Dendritic cell treated with granulocyte-macrophage colony-stimulating factor and Interleukin-4, amounts not matched to agents 40 ng/mL and 50 ng/mL, for 4 days (primary cell): ENCODE measurements at regions not wholly inside any gene's neighbourhood (a gene's known extent, or its start where the extent isn't known, plus 50 kb on each side); places are given as distances from the start of the nearest gene placed in this dataset.

Source experiments
- H3K27ac Mint-ChIP-seq: one replicate; pipeline ENCODE4 v1.8.0; 2022; ENCODE audit warnings: mild to moderate bottlenecking, mixed read lengths
- H3K27me3 Mint-ChIP-seq: one replicate; pipeline ENCODE4 v1.8.0; 2022; ENCODE audit warnings: mild to moderate bottlenecking, mixed read lengths
- H3K36me3 Mint-ChIP-seq: one replicate; pipeline ENCODE4 v1.8.0; 2022; ENCODE audit warnings: low read depth, mixed read lengths
- H3K4me1 Mint-ChIP-seq: one replicate; pipeline ENCODE4 v1.8.0; 2022; ENCODE audit warnings: low read depth, mixed read lengths
- H3K4me3 Mint-ChIP-seq: one replicate; pipeline ENCODE4 v1.8.0; 2022; ENCODE audit warnings: mild to moderate bottlenecking, moderate library complexity, mixed read lengths
- H3K9me3 Mint-ChIP-seq: one replicate; pipeline ENCODE4 v1.8.0; 2022; ENCODE audit warnings: mixed read lengths
- intact Hi-C: fragments of 100-400 bp; cut with micrococcal nuclease; formaldehyde crosslinking; loops from one replicate; pipeline ENCODE4 v1.15.0; 2022

- Mint-ChIP-seq H3K27me3 (no peaks in the 10 kb centered on the region), H3K27ac (no peak overlapping the region)
- intact Hi-C loops, result no loop called here
Measured at GRCh38 chr13:63175536-63175935, 1759.9 kb upstream of the PCDH20 start.

DNA sequence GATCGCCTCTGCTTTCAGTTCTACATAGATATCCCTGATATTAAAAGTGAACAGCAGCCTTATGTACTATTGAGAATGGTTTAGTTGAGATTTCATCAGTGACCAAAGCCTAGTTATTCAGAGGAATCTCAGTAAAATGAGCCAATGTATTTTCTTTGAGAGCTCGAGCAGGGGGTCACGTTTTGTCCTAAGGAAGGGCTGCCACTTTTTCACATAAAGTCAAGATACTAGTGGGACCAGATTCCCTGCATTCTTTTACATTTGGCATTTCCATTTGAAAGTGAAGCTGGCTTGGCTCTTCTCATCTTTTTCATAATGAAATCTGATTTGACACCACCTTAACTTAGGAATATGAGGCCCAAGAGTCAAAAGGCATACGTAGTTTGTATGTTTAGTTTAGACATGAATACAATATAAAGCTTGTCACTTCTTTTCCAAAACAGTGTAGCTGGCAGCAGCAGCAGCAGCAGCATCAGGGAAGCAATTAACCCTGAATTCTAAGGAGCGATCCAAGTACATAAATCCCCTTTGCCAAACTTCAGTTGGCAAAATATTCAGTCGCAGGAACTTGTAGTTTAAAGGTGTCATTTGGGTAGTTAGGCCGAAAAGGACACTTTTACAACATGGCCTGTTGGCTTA, 1752.2 kb upstream of the PCDH20 start:
- Mint-ChIP-seq H3K36me3 (no peaks in the 10 kb centered on the region), H3K4me3 (no peak overlapping the region), H3K27ac (no peak overlapping the region), H3K9me3 (peaks cover under 1% of the 10 kb centered on the region), H3K4me1 (no peaks in the 10 kb centered on the region), H3K27me3 (no peaks in the 10 kb centered on the region)
- intact Hi-C loops, result no loop called here

More at GRCh38 chr13:63175536-63175935, 1759.9 kb upstream of the PCDH20 start:
- H3K4me3 Mint-ChIP-seq, result no peak overlapping the region
- H3K36me3 Mint-ChIP-seq, result no peaks in the 10 kb centered on the region
- H3K9me3 Mint-ChIP-seq, result peaks cover 9% of the 10 kb centered on the region
- H3K4me1 Mint-ChIP-seq, result no peaks in the 10 kb centered on the region

DNA sequence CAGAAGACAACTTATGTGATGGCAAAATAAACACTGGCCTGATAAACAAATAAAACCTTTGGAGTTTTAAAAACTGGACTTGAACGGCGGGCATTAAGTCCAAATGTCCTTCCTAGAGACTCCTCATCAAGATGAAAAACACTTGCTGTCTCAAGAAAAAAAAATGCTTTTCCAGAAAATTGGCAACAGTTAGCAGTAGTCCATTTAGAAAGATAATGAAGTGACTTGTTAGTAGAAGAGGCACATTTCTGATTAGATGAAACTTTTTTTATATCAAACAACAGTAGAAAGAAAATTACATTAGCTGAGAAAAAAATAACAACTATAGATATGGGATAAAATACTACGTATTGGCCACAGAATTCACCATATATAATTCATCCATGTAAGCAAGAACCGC, 1750.7 kb upstream of the PCDH20 start:
- no peak overlapping the region for H3K27ac Mint-ChIP-seq

DNA sequence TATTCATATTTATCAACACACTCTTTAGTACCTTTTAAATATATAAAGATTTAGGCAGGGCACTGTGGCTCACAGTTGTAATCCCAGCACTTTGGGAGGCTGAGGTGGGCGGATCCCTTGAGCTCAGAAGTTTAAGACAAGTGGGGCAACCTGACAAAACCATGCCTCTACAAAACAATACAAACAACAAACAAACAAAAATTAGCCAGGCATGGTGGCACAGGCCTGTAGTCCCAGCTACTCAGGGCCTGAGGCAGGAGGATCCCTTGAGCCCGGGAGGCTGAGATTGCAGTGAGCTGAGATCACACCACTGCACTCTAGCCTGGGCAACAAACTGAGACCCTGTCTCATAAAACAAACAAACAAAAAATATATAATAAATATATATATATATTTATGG, 1748.3 kb upstream of the PCDH20 start:
- no peak overlapping the region for H3K4me3 Mint-ChIP-seq
- H3K36me3 Mint-ChIP-seq, result no peaks in the 10 kb centered on the region
- intact Hi-C loops, result no loop called here
- H3K4me1 Mint-ChIP-seq, result no peaks in the 10 kb centered on the region
- H3K9me3 Mint-ChIP-seq, result peaks cover 18% of the 10 kb centered on the region
- no peaks in the 10 kb centered on the region for H3K27me3 Mint-ChIP-seq
- no peak overlapping the region for H3K27ac Mint-ChIP-seq

More for the DNA sequence above, 1750.7 kb upstream of the PCDH20 start:
- H3K27me3 Mint-ChIP-seq, result no peaks in the 10 kb centered on the region
- peaks cover 16% of the 10 kb centered on the region for H3K9me3 Mint-ChIP-seq
- intact Hi-C loops, result no loop called here
- no peaks in the 10 kb centered on the region for H3K36me3 Mint-ChIP-seq
- H3K4me1 Mint-ChIP-seq, result no peaks in the 10 kb centered on the region
- no peak overlapping the region for H3K4me3 Mint-ChIP-seq

DNA sequence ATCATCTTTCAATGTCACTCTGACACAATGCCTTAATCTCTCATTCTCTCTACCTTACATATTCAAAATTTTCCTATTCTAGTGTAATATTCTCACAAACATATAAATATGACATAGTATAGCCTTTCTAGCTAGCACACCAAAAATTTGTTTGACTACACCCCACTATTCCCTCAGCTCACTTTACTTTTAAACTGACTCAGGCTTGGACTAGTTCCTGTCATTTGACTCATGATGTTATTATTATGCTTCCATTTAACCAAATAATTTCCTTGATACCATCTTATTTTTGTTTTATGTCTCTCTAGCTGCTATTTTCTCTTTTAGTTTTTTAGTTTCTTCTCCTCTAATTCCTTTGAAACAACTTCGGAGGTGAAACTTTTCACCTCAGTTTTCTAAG, 1745.6 kb upstream of the PCDH20 start:
- no peak overlapping the region for H3K27ac Mint-ChIP-seq
- intact Hi-C loops, result no loop called here
- H3K9me3 Mint-ChIP-seq, result peaks cover 29% of the 10 kb centered on the region

GRCh38 chr13:63156816-63157215, 1741.2 kb upstream of the PCDH20 start:
- Mint-ChIP-seq H3K4me1 (no peaks in the 10 kb centered on the region), H3K36me3 (no peaks in the 10 kb centered on the region), H3K9me3 (peaks cover 18% of the 10 kb centered on the region), H3K27ac (no peak overlapping the region), H3K27me3 (no peaks in the 10 kb centered on the region), H3K4me3 (no peak overlapping the region)
- intact Hi-C loops, result no loop called here

More for the DNA sequence above, 1745.6 kb upstream of the PCDH20 start:
- H3K27me3 Mint-ChIP-seq, result no peaks in the 10 kb centered on the region
- H3K4me3 Mint-ChIP-seq, result no peak overlapping the region
- no peaks in the 10 kb centered on the region for H3K36me3 Mint-ChIP-seq
- H3K4me1 Mint-ChIP-seq, result no peaks in the 10 kb centered on the region

DNA sequence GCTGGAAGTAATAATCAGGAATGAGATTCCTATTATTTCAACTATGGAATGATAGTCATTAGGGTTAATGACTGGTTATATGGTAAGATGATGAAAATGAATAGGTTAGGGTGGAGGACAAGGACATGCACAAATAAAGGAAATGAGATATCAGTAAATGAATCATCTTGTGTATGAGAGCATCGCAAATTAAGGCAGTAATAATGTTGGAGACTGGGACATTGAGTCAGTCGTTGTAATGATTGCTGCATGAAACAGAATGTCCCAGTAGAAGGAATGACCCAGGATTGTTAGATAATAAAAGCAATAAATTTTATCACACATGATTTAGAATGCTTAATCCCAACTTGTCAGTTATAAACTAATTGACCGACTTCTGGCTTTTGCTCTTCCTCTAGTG, 1733.7 kb upstream of the PCDH20 start:
- Mint-ChIP-seq H3K27ac (no peak overlapping the region), H3K4me1 (no peaks in the 10 kb centered on the region), H3K9me3 (peaks cover 36% of the 10 kb centered on the region), H3K27me3 (no peaks in the 10 kb centered on the region), H3K36me3 (no peaks in the 10 kb centered on the region), H3K4me3 (no peak overlapping the region)
- intact Hi-C loops, result no loop called here

GRCh38 chr13:63139277-63139676, 1723.6 kb upstream of the PCDH20 start:
- H3K4me3 Mint-ChIP-seq, result no peak overlapping the region
- intact Hi-C loops, result no loop called here
- no peak overlapping the region for H3K27ac Mint-ChIP-seq
- H3K4me1 Mint-ChIP-seq, result no peaks in the 10 kb centered on the region
- H3K36me3 Mint-ChIP-seq, result no peaks in the 10 kb centered on the region
- H3K27me3 Mint-ChIP-seq, result no peaks in the 10 kb centered on the region
- peaks cover 12% of the 10 kb centered on the region for H3K9me3 Mint-ChIP-seq

DNA sequence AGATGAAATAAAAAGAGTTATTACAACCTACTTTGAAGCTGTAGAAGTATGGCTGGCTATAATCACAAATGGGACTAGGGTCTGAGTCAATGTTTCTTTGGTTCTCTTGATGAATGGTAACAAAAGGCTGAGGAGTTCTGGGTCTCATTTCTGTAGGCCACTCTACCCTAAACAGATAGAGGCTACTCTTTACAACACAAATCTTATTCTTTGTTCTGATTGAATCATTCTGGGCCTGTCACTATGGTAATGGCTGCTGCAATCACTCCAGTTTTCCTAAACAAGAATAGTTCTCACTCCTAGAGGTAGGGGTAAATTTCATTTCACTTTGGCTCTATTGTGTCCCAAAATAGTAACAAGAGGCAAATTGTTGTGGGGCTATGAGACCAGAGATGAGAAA, 1714.3 kb upstream of the PCDH20 start:
- Mint-ChIP-seq H3K4me1 (no peaks in the 10 kb centered on the region), H3K4me3 (no peak overlapping the region), H3K9me3 (no peaks in the 10 kb centered on the region), H3K27me3 (no peaks in the 10 kb centered on the region), H3K36me3 (no peaks in the 10 kb centered on the region), H3K27ac (no peak overlapping the region)
- intact Hi-C loops, result no loop called here

DNA sequence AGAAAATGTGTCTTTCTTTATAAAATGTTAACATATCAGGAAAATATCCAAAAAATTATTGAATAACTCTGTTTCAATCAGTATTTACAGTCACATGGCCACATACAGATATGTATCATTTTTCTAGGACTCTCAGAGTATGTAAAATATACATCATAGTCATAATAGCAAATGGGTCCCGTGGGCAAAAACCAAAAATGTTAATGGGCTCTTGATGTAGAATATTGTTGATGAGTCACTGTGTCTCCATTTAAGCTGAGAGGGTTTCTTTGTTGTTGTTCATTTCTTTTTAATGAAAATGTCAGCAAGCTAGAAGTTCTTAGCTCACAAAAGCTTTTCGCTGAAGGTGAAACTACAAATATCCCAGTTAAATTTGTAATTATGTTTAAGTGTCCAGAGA, 1713.1 kb upstream of the PCDH20 start:
- Mint-ChIP-seq H3K27ac (no peak overlapping the region), H3K4me3 (no peak overlapping the region), H3K4me1 (no peaks in the 10 kb centered on the region), H3K27me3 (no peaks in the 10 kb centered on the region), H3K36me3 (no peaks in the 10 kb centered on the region), H3K9me3 (no peaks in the 10 kb centered on the region)
- intact Hi-C loops, result no loop called here

DNA sequence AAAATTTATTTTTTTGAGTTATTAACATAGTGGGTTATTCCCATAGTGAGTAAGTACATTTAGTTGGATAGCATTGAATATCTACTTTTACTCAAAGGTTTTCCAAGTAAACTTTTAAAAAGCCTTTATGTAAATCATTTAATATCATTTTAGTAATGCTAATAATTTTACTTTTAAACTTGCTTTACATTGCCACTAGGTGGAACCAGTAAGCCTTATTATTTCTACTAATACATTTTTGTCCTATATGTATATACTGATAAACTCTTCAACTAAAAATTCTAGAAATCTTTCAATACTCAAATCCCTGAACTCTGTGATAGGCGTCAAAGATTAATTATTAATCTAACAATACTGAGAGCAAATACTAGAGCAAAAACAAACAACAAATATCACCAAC, 1709.2 kb upstream of the PCDH20 start:
- Mint-ChIP-seq H3K27me3 (no peaks in the 10 kb centered on the region), H3K4me1 (no peaks in the 10 kb centered on the region), H3K9me3 (no peaks in the 10 kb centered on the region), H3K4me3 (no peak overlapping the region), H3K27ac (no peak overlapping the region), H3K36me3 (no peaks in the 10 kb centered on the region)
- intact Hi-C loops, result no loop called here

GRCh38 chr13:63120883-63121282, 1705.2 kb upstream of the PCDH20 start:
- Mint-ChIP-seq H3K9me3 (no peaks in the 10 kb centered on the region), H3K36me3 (no peaks in the 10 kb centered on the region), H3K4me3 (no peak overlapping the region), H3K27me3 (no peaks in the 10 kb centered on the region), H3K4me1 (no peaks in the 10 kb centered on the region), H3K27ac (no peak overlapping the region)
- intact Hi-C loops, result no loop called here

DNA sequence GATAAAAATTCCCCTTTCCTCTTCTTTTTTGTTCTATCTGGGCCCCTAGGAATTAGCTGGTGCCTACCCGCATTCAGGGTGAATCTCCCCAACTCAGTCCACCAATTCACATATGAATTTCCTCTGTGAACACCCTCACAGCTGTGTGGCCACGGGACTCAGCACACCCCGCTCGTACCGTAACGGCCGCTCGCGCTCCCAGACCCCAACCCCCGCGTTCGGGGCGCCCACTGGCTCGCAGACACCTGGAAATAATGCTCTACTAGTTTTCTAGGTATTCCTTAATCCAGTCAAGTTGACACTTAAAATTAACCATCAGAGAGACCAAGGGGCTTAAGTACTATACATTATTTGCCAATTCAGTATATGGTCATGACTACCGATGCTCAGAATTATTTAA, 1702.1 kb upstream of the PCDH20 start:
- intact Hi-C loops, result no loop called here
- Mint-ChIP-seq H3K27ac (no peak overlapping the region), H3K36me3 (no peaks in the 10 kb centered on the region), H3K4me3 (no peak overlapping the region), H3K27me3 (no peaks in the 10 kb centered on the region), H3K4me1 (no peaks in the 10 kb centered on the region), H3K9me3 (no peaks in the 10 kb centered on the region)

- Mint-ChIP-seq H3K27me3 (no peaks in the 10 kb centered on the region), H3K36me3 (no peaks in the 10 kb centered on the region), H3K4me1 (no peaks in the 10 kb centered on the region), H3K4me3 (no peak overlapping the region), H3K9me3 (no peaks in the 10 kb centered on the region), H3K27ac (no peak overlapping the region)
- intact Hi-C loops, result no loop called here
Measured at GRCh38 chr13:63112799-63113395, 1697.2 kb upstream of the PCDH20 start.

GRCh38 chr13:63110466-63110865, 1694.8 kb upstream of the PCDH20 start:
- Mint-ChIP-seq H3K9me3 (no peaks in the 10 kb centered on the region), H3K4me3 (no peak overlapping the region), H3K27me3 (no peaks in the 10 kb centered on the region), H3K36me3 (no peaks in the 10 kb centered on the region), H3K4me1 (no peaks in the 10 kb centered on the region), H3K27ac (no peak overlapping the region)
- intact Hi-C loops, result no loop called here
